GM21390 (cell line): ENCODE measurements at regions not wholly inside any gene's neighbourhood (a gene's known extent, or its start where the extent isn't known, plus 50 kb on each side); places are given as distances from the start of the nearest gene placed in this dataset.

ENCODE experiments used
- ATAC-seq: cut with Tn5 transposase; IDR thresholded peaks from one replicate; pipeline ENCODE4 v1.9.1; 2021; ENCODE audit not compliant: unreplicated experiment

- no peak for ATAC-seq
Measured at GRCh38 chr20:22373164-22373895, 211.0 kb downstream of the FOXA2 start.

- peak; percentile 93 for ATAC-seq
Measured at GRCh38 chr20:22371843-22372242, 212.5 kb downstream of the FOXA2 start.

GRCh38 chr20:22370137-22370536, 214.2 kb downstream of the FOXA2 start:
- ATAC-seq: no peak

- no peak for ATAC-seq
Measured at GRCh38 chr20:22369100-22369499, 215.3 kb downstream of the FOXA2 start.

- no peak for ATAC-seq
Measured at GRCh38 chr20:22368235-22368634, 216.1 kb downstream of the FOXA2 start.

GRCh38 chr20:22366631-22367030, 217.7 kb downstream of the FOXA2 start:
- ATAC-seq: no peak

- no peak for ATAC-seq
Measured at GRCh38 chr20:22354647-22355046, 229.7 kb downstream of the FOXA2 start.

- no peak for ATAC-seq
Measured at GRCh38 chr20:22353586-22353985, 230.8 kb downstream of the FOXA2 start.

- no peak for ATAC-seq
Measured at GRCh38 chr20:22352019-22352418, 232.4 kb downstream of the FOXA2 start.

- ATAC-seq: no peak
Measured at GRCh38 chr20:22350624-22351023, 233.7 kb downstream of the FOXA2 start.

- no peak for ATAC-seq
Measured at GRCh38 chr20:22348010-22348409, 236.4 kb downstream of the FOXA2 start.

GRCh38 chr20:22346716-22347115, 237.7 kb downstream of the FOXA2 start:
- peak; percentile 81 for ATAC-seq

GRCh38 chr20:22343612-22344011, 240.8 kb downstream of the FOXA2 start:
- no peak for ATAC-seq

- ATAC-seq: no peak
Measured at GRCh38 chr20:22342410-22342809, 242.0 kb downstream of the FOXA2 start.

- no peak for ATAC-seq
Measured at GRCh38 chr20:22341508-22341907, 242.9 kb downstream of the FOXA2 start.

- ATAC-seq: no peak
Measured at GRCh38 chr20:22339946-22340345, 244.4 kb downstream of the FOXA2 start.

- ATAC-seq: no peak
Measured at GRCh38 chr20:22339091-22339881, 245.1 kb downstream of the FOXA2 start.

GRCh38 chr20:22338140-22338708, 246.1 kb downstream of the FOXA2 start:
- ATAC-seq: no peak

- ATAC-seq: no peak
Measured at GRCh38 chr20:22335210-22335609, 249.2 kb downstream of the FOXA2 start.

GRCh38 chr20:22333885-22334545, 250.4 kb downstream of the FOXA2 start:
- peak; percentile 81 for ATAC-seq

- no peak for ATAC-seq
Measured at GRCh38 chr20:22324505-22324904, 259.9 kb downstream of the FOXA2 start.
